ENCODE measurements at regions not wholly inside any gene's neighbourhood (a gene's known extent, or its start where the extent isn't known, plus 50 kb on each side); places are given as distances from the start of the nearest gene placed in this dataset.

DNA sequence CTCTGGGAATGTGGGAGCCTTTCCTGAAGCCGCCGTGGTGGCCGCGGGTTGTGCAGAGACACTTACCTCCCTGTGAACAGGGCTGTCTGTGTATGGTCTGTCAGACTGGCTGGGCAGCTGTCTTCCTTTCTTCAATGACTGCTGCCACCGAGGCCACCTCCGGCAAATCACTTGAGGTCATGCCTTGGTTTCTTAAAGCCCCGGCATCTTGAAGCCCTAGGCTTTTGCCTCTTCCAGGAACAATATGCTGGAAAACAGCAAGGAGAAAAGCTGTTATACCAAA is 79.5 kb upstream of the ZSWIM6 start:
- ChIA-PET CTCF (no interaction called here), POLR2A (no interaction called here)
- no peak overlapping the region for H3K27ac ChIP-seq (ENCODE audit: low read length)
- no peaks in the 10 kb centered on the region for H3K4me1 ChIP-seq (ENCODE audit: control insufficient read depth, insufficient read depth, low read length)
- intact Hi-C loops (cut with micrococcal nuclease; ENCODE audit: unreplicated experiment) = no loop called here
- no peak for ATAC-seq
- in situ Hi-C loops (cut with HindIII; ENCODE audit: low pct_unique_long_range_greater_than_20kb, low sequenced_read_pairs) = no loop called here
- no peaks in the 10 kb centered on the region for H3K9me3 ChIP-seq (ENCODE audit: control insufficient read depth, insufficient read depth, low read depth, low read length)
- no peak for DNase-seq (ENCODE audit: low read depth, low spot score)
- TF ChIP-seq, protein P1, sequence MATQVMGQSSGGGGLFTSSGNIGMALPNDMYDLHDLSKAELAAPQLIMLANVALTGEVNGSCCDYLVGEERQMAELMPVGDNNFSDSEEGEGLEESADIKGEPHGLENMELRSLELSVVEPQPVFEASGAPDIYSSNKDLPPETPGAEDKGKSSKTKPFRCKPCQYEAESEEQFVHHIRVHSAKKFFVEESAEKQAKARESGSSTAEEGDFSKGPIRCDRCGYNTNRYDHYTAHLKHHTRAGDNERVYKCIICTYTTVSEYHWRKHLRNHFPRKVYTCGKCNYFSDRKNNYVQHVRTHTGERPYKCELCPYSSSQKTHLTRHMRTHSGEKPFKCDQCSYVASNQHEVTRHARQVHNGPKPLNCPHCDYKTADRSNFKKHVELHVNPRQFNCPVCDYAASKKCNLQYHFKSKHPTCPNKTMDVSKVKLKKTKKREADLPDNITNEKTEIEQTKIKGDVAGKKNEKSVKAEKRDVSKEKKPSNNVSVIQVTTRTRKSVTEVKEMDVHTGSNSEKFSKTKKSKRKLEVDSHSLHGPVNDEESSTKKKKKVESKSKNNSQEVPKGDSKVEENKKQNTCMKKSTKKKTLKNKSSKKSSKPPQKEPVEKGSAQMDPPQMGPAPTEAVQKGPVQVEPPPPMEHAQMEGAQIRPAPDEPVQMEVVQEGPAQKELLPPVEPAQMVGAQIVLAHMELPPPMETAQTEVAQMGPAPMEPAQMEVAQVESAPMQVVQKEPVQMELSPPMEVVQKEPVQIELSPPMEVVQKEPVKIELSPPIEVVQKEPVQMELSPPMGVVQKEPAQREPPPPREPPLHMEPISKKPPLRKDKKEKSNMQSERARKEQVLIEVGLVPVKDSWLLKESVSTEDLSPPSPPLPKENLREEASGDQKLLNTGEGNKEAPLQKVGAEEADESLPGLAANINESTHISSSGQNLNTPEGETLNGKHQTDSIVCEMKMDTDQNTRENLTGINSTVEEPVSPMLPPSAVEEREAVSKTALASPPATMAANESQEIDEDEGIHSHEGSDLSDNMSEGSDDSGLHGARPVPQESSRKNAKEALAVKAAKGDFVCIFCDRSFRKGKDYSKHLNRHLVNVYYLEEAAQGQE (IDR thresholded peaks at IDR 0.05; ENCODE audit: insufficient read depth in 1 of 2, low read depth in 2 of 2, low read length in 1 of 2) = no peak
- TF ChIP-seq SIN3A (IDR thresholded peaks at IDR 0.05; ENCODE audit: borderline replicate concordance, insufficient read depth, low read depth, low read length) (no peak), POLR2AphosphoS5 (IDR thresholded peaks at IDR 0.05; ENCODE audit: low read depth, low read length) (no peak), TCF7L2 (IDR thresholded peaks at IDR 0.05; ENCODE audit: low read depth, low read length) (no peak)
- TF ChIP-seq, protein P2, sequence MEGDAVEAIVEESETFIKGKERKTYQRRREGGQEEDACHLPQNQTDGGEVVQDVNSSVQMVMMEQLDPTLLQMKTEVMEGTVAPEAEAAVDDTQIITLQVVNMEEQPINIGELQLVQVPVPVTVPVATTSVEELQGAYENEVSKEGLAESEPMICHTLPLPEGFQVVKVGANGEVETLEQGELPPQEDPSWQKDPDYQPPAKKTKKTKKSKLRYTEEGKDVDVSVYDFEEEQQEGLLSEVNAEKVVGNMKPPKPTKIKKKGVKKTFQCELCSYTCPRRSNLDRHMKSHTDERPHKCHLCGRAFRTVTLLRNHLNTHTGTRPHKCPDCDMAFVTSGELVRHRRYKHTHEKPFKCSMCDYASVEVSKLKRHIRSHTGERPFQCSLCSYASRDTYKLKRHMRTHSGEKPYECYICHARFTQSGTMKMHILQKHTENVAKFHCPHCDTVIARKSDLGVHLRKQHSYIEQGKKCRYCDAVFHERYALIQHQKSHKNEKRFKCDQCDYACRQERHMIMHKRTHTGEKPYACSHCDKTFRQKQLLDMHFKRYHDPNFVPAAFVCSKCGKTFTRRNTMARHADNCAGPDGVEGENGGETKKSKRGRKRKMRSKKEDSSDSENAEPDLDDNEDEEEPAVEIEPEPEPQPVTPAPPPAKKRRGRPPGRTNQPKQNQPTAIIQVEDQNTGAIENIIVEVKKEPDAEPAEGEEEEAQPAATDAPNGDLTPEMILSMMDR (IDR thresholded peaks at IDR 0.05) = no peak
- H3K27me3 ChIP-seq (ENCODE audit: control insufficient read depth, insufficient read depth, low read length) = no peaks in the 10 kb centered on the region
- no TSS peak for BruUV-seq (replicated peaks)
- no peaks in the 10 kb centered on the region for H3K36me3 ChIP-seq (ENCODE audit: control insufficient read depth, insufficient read depth, low read length)
- H3K4me3 ChIP-seq (ENCODE audit: low read depth in 2 of 2, low read length in 2 of 2) = no peak overlapping the region

DNA sequence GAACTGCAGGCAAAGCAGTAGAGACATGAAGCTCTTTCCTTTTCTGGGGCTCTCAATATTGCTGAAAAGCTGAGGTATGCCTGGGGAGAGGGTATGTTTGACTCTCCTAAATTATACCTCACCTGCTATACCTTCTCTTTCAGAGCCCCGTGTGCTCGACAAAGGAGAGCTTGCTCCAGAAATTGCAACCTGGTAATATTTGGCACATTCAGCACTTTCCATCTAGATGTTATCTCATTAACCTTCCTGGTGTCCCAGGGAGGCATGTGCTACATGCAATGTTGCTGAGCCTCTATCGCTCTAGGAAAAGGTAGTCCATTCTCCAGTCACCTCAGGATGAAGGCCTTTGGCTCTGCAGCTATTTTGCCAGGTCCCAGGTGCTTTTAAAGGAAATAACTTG is 78.5 kb upstream of the ZSWIM6 start:
- no peaks in the 10 kb centered on the region for H3K27me3 ChIP-seq (ENCODE audit: control insufficient read depth, insufficient read depth, low read length)
- H3K36me3 ChIP-seq (ENCODE audit: control insufficient read depth, insufficient read depth, low read length) = no peaks in the 10 kb centered on the region
- DNase-seq (ENCODE audit: low read depth, low spot score) (no peak), ATAC-seq (no peak)
- in situ Hi-C loops (cut with HindIII; ENCODE audit: low pct_unique_long_range_greater_than_20kb, low sequenced_read_pairs) (no loop called here), intact Hi-C loops (cut with micrococcal nuclease; ENCODE audit: unreplicated experiment) (no loop called here)
- H3K9me3 ChIP-seq (ENCODE audit: control insufficient read depth, insufficient read depth, low read depth, low read length) = no peaks in the 10 kb centered on the region
- POLR2A ChIA-PET = no interaction called here
- no peaks in the 10 kb centered on the region for H3K4me1 ChIP-seq (ENCODE audit: control insufficient read depth, insufficient read depth, low read length)
- TF ChIP-seq SIN3A (IDR thresholded peaks at IDR 0.05; ENCODE audit: borderline replicate concordance, insufficient read depth, low read depth, low read length) (no peak), POLR2AphosphoS5 (IDR thresholded peaks at IDR 0.05; ENCODE audit: low read depth, low read length) (no peak), TCF7L2 (IDR thresholded peaks at IDR 0.05; ENCODE audit: low read depth, low read length) (no peak)
- TF ChIP-seq, protein P1 (IDR thresholded peaks at IDR 0.05; ENCODE audit: insufficient read depth in 1 of 2, low read depth in 2 of 2, low read length in 1 of 2) = no peak
- TF ChIP-seq, protein P2 (IDR thresholded peaks at IDR 0.05) = no peak
- CTCF ChIA-PET = no interaction called here
- H3K4me3 ChIP-seq (ENCODE audit: low read depth in 2 of 2, low read length in 2 of 2) = no peak overlapping the region
- H3K27ac ChIP-seq (ENCODE audit: low read length) = no peak overlapping the region
- no TSS peak for BruUV-seq (replicated peaks)
